Mesothelial cell of epicardium (in vitro differentiated cells): ENCODE measurements at regions not wholly inside any gene's neighbourhood (a gene's known extent, or its start where the extent isn't known, plus 50 kb on each side); places are given as distances from the start of the nearest gene placed in this dataset.

ENCODE experiments used
- DNase-seq, 2 experiments: peaks; one replicate each; pipeline ENCODE4 v3.0.0; 2021; ENCODE audit warnings: low spot score in 2 of 2; ENCODE audit not compliant: unreplicated experiment in 2 of 2
- H3K27ac Mint-ChIP-seq: 2 replicates; pipeline ENCODE4 v1.8.0; 2021; ENCODE audit warnings: mixed read lengths
- H3K27me3 Mint-ChIP-seq: 2 replicates; pipeline ENCODE4 v1.8.0; 2021; ENCODE audit warnings: low read depth, mixed read lengths
- H3K36me3 Mint-ChIP-seq: 2 replicates; pipeline ENCODE4 v1.8.0; 2021; ENCODE audit warnings: mixed read lengths
- H3K4me1 Mint-ChIP-seq: 2 replicates; pipeline ENCODE4 v1.8.0; 2021; ENCODE audit warnings: mixed read lengths
- H3K4me3 Mint-ChIP-seq: 2 replicates; pipeline ENCODE4 v1.8.0; 2021; ENCODE audit warnings: mild to moderate bottlenecking, moderate library complexity, mixed read lengths
- H3K9me3 Mint-ChIP-seq: 2 replicates; pipeline ENCODE4 v1.8.0; 2021; ENCODE audit warnings: mixed read lengths
- TF ChIP-seq, protein P1 (sequence below): fragments of 200-600 bp; sonication (generic); IDR thresholded peaks from one replicate; pipeline ENCODE4 v1.5.0; 2021; ENCODE audit warnings: antibody characterized with exemption; ENCODE audit not compliant: unreplicated experiment

- no peak overlapping the region for H3K4me3 Mint-ChIP-seq
- H3K36me3 Mint-ChIP-seq, result no peaks in the 10 kb centered on the region
- H3K27me3 Mint-ChIP-seq, result no peaks in the 10 kb centered on the region
- peak overlapping the region; percentile 25 for H3K27ac Mint-ChIP-seq
- TF ChIP-seq, protein P1, sequence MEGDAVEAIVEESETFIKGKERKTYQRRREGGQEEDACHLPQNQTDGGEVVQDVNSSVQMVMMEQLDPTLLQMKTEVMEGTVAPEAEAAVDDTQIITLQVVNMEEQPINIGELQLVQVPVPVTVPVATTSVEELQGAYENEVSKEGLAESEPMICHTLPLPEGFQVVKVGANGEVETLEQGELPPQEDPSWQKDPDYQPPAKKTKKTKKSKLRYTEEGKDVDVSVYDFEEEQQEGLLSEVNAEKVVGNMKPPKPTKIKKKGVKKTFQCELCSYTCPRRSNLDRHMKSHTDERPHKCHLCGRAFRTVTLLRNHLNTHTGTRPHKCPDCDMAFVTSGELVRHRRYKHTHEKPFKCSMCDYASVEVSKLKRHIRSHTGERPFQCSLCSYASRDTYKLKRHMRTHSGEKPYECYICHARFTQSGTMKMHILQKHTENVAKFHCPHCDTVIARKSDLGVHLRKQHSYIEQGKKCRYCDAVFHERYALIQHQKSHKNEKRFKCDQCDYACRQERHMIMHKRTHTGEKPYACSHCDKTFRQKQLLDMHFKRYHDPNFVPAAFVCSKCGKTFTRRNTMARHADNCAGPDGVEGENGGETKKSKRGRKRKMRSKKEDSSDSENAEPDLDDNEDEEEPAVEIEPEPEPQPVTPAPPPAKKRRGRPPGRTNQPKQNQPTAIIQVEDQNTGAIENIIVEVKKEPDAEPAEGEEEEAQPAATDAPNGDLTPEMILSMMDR, result no peak
- no peak for DNase-seq
- H3K4me1 Mint-ChIP-seq, result peaks cover 23% of the 10 kb centered on the region
- H3K9me3 Mint-ChIP-seq, result no peaks in the 10 kb centered on the region
Measured at GRCh38 chr4:159051245-159052071, 51.4 kb upstream of the RAPGEF2 start.

GRCh38 chr4:159052315-159052714, 50.6 kb upstream of the RAPGEF2 start:
- TF ChIP-seq, protein P1, result no peak
- no peak overlapping the region for H3K27ac Mint-ChIP-seq

More at GRCh38 chr4:159052315-159052714, 50.6 kb upstream of the RAPGEF2 start:
- peaks cover 22% of the 10 kb centered on the region for H3K4me1 Mint-ChIP-seq
- no peaks in the 10 kb centered on the region for H3K27me3 Mint-ChIP-seq
- no peak for DNase-seq
- H3K4me3 Mint-ChIP-seq, result no peak overlapping the region
- H3K9me3 Mint-ChIP-seq, result no peaks in the 10 kb centered on the region
- H3K36me3 Mint-ChIP-seq, result no peaks in the 10 kb centered on the region
